Gastroesophageal sphincter (tissue), 4 donors: ENCODE measurements at regions not wholly inside any gene's neighbourhood (a gene's known extent, or its start where the extent isn't known, plus 50 kb on each side); places are given as distances from the start of the nearest gene placed in this dataset.

Source experiments
- ATAC-seq: fragments of 150-250 bp; one replicate; pipeline ENCODE4 v1.9.1; 2016; ENCODE audit warnings: mild to moderate bottlenecking, moderate library complexity
- H3K27ac ChIP-seq, 4 donors: fragments of 200-600 bp; sonication (generic) in 3 of 4; 1 replicate in 3 of 4; 2 replicates in 1 of 4; pipeline ENCODE4 v1.5.1; 2016 to 2019
- H3K27me3 ChIP-seq: fragments of 200-600 bp; sonication (generic); one replicate; pipeline ENCODE4 v1.5.1; 2019
- H3K36me3 ChIP-seq, 2 donors: fragments of 200-600 bp; sonication (generic); one replicate each; pipeline ENCODE4 v1.5.1; 2019; ENCODE audit warnings: control low read depth in 1 of 2
- H3K4me1 ChIP-seq, 3 donors: fragments of 200-600 bp; sonication (generic); 1 replicate in 2 of 3; 2 replicates in 1 of 3; pipeline ENCODE4 v1.5.1; 2016 to 2019; ENCODE audit warnings: control low read depth in 2 of 3
- H3K4me3 ChIP-seq, 2 donors: fragments of 200-600 bp; sonication (generic); one replicate each; pipeline ENCODE4 v1.5.1; 2019; ENCODE audit warnings: mild to moderate bottlenecking in 1 of 2, moderate library complexity in 1 of 2
- H3K9me3 ChIP-seq, 3 donors: fragments of 200-600 bp; sonication (generic); one replicate each; pipeline ENCODE4 v1.5.1; 2017 to 2019; ENCODE audit warnings: control low read depth in 2 of 3
- CTCF ChIP-seq, 4 experiments: fragments of 200-600 bp in 2 of 4; fragments of 450-650 bp in 2 of 4; sonication (generic) in 1 of 4; IDR thresholded peaks; one replicate each; pipeline ENCODE4 v1.5.1; 2017 to 2019; ENCODE audit warnings: antibody characterized with exemption in 4 of 4, mild to moderate bottlenecking in 2 of 4, moderate library complexity in 2 of 4
- EP300 ChIP-seq: sonication (generic); formaldehyde crosslinking; IDR thresholded peaks from one replicate; pipeline ENCODE4 v1.6.1; 2017; ENCODE audit warnings: antibody characterized with exemption, mild to moderate bottlenecking
- POLR2A ChIP-seq, 2 donors: fragments of 450-650 bp; IDR thresholded peaks; one replicate each; pipeline ENCODE4 v1.6.1; 2017; ENCODE audit warnings: antibody characterized with exemption in 2 of 2, mild to moderate bottlenecking in 2 of 2, moderate library complexity in 1 of 2
- POLR2AphosphoS5 ChIP-seq: sonication (generic); formaldehyde crosslinking; IDR thresholded peaks from one replicate; pipeline ENCODE4 v1.6.1; 2017; ENCODE audit warnings: antibody characterized with exemption
- WGBS, 2 donors: methylation state at CpG; one replicate each; pipeline ENCODE4 v1.1.5; 2018; ENCODE audit warnings: low coverage in 1 of 2; 5-methylcytosine and 5-hydroxymethylcytosine counted together

GRCh38 chr4:116878280-116878679, 207.1 kb downstream of the TRAM1L1 start:
- TF ChIP-seq EP300 = no peak
- TF ChIP-seq POLR2AphosphoS5 = no peak
- TF ChIP-seq POLR2A (IDR thresholded peaks at IDR 0.05) = no peak
- no peak for TF ChIP-seq CTCF (IDR thresholded peaks at IDR 0.05)
- Histone ChIP-seq H3K4me1 (no peaks in the 10 kb centered on the region), H3K4me3 (no peak overlapping the region), H3K27ac (no peak overlapping the region), H3K27me3 (no peaks in the 10 kb centered on the region), H3K36me3 (no peaks in the 10 kb centered on the region), H3K9me3 (no peaks in the 10 kb centered on the region)
- no peak for ATAC-seq

- no peak for ATAC-seq
- Histone ChIP-seq H3K27ac (no peak overlapping the region), H3K4me1 (no peaks in the 10 kb centered on the region), H3K4me3 (no peak overlapping the region), H3K9me3 (no peaks in the 10 kb centered on the region), H3K27me3 (no peaks in the 10 kb centered on the region), H3K36me3 (no peaks in the 10 kb centered on the region)
- WGBS, 2 donors = 73 to 83% methylated on average over 1 of the region's 1 CpG
- no peak for TF ChIP-seq POLR2AphosphoS5
- no peak for TF ChIP-seq CTCF (IDR thresholded peaks at IDR 0.05)
- no peak for TF ChIP-seq EP300
- no peak for TF ChIP-seq POLR2A (IDR thresholded peaks at IDR 0.05)
These were observed 208.3 kb downstream of the TRAM1L1 start for GRCh38 chr4:116877069-116877468.

GRCh38 chr4:116872941-116873340, 212.4 kb downstream of the TRAM1L1 start:
- WGBS, 2 donors = 46% methylated on average over 1 of the region's 1 CpG; no CpG with 5 or more reads in 1 of the 2 donors
- Histone ChIP-seq H3K4me1 (no peaks in the 10 kb centered on the region), H3K36me3 (no peaks in the 10 kb centered on the region), H3K9me3 (no peaks in the 10 kb centered on the region), H3K27ac (no peak overlapping the region), H3K27me3 (no peaks in the 10 kb centered on the region), H3K4me3 (no peak overlapping the region)
- no peak for TF ChIP-seq POLR2AphosphoS5
- no peak for TF ChIP-seq POLR2A (IDR thresholded peaks at IDR 0.05)
- TF ChIP-seq CTCF (IDR thresholded peaks at IDR 0.05) = no peak
- TF ChIP-seq EP300 = no peak
- no peak for ATAC-seq

- H3K27me3 ChIP-seq = no peaks in the 10 kb centered on the region
- H3K27ac ChIP-seq = no peak overlapping the region
- WGBS, 2 donors = 60 to 88% methylated on average over 1 of the region's 1 CpG
- no peaks in the 10 kb centered on the region for H3K36me3 ChIP-seq
- TF ChIP-seq POLR2AphosphoS5 (no peak), CTCF (IDR thresholded peaks at IDR 0.05) (no peak), POLR2A (IDR thresholded peaks at IDR 0.05) (no peak), EP300 (no peak)
- H3K4me1 ChIP-seq = no peaks in the 10 kb centered on the region
- no peak overlapping the region for H3K4me3 ChIP-seq
- ATAC-seq = no peak
- H3K9me3 ChIP-seq = no peaks in the 10 kb centered on the region
These were observed 213.1 kb downstream of the TRAM1L1 start for GRCh38 chr4:116872308-116872707.

- Histone ChIP-seq H3K36me3 (no peaks in the 10 kb centered on the region), H3K27ac (no peak overlapping the region), H3K9me3 (no peaks in the 10 kb centered on the region), H3K4me1 (no peaks in the 10 kb centered on the region), H3K27me3 (no peaks in the 10 kb centered on the region), H3K4me3 (no peak overlapping the region)
- TF ChIP-seq CTCF (IDR thresholded peaks at IDR 0.05) = no peak
- no peak for TF ChIP-seq EP300
- TF ChIP-seq POLR2AphosphoS5 = no peak
- no peak for TF ChIP-seq POLR2A (IDR thresholded peaks at IDR 0.05)
- 20 to 28% methylated on average over 3 of the region's 3 CpGs for WGBS, 2 donors
- no peak for ATAC-seq
These were observed 214.7 kb downstream of the TRAM1L1 start for GRCh38 chr4:116870686-116871085.
